GM13977 (cell line): ENCODE measurements at regions not wholly inside any gene's neighbourhood (a gene's known extent, or its start where the extent isn't known, plus 50 kb on each side); places are given as distances from the start of the nearest gene placed in this dataset.

Source experiments
- DNase-seq: peaks from one replicate; pipeline ENCODE4 v3.0.0; 2012; ENCODE audit warnings: low spot score
- in situ Hi-C: fragments of 300-500 bp; cut with MboI; formaldehyde crosslinking; loops from one replicate; pipeline ENCODE4 v1.12.0; 2022; ENCODE audit warnings: low sequenced_read_pairs, low pct_unique_long_range_greater_than_20kb, mixed read lengths, inconsistent platforms; ENCODE audit not compliant: unreplicated experiment
- TF ChIP-seq, protein P1 (sequence below): IDR thresholded peaks from 2 replicates; pipeline ENCODE4 v1.5.1; 2012; ENCODE audit warnings: mild to moderate bottlenecking, control low read depth; ENCODE audit not compliant: insufficient read depth; ENCODE audit errors: extremely low read depth, missing control alignments

DNA sequence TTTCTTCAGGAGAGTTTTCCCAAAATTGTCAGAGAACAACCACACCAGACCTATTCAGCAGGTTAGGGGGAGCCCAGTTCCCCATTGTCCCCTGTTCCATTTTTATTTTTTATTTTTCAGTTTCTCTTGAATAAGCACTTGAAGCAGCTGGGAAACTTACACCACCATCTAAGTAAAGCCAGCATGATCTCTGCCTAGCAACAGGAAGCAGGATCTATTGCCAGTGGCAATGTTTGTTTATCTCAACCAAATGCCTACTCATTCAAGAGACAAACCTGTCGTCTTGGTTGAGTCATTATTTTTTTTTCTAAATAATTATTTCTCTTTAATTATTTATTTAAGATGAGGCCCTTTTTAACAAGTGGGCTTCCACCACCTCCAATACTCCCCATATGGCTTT lies 379.3 kb downstream of the PLK2 start:
- in situ Hi-C loops = no loop called here
- TF ChIP-seq, protein P1, sequence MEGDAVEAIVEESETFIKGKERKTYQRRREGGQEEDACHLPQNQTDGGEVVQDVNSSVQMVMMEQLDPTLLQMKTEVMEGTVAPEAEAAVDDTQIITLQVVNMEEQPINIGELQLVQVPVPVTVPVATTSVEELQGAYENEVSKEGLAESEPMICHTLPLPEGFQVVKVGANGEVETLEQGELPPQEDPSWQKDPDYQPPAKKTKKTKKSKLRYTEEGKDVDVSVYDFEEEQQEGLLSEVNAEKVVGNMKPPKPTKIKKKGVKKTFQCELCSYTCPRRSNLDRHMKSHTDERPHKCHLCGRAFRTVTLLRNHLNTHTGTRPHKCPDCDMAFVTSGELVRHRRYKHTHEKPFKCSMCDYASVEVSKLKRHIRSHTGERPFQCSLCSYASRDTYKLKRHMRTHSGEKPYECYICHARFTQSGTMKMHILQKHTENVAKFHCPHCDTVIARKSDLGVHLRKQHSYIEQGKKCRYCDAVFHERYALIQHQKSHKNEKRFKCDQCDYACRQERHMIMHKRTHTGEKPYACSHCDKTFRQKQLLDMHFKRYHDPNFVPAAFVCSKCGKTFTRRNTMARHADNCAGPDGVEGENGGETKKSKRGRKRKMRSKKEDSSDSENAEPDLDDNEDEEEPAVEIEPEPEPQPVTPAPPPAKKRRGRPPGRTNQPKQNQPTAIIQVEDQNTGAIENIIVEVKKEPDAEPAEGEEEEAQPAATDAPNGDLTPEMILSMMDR = no peak
- DNase-seq = no peak

DNA sequence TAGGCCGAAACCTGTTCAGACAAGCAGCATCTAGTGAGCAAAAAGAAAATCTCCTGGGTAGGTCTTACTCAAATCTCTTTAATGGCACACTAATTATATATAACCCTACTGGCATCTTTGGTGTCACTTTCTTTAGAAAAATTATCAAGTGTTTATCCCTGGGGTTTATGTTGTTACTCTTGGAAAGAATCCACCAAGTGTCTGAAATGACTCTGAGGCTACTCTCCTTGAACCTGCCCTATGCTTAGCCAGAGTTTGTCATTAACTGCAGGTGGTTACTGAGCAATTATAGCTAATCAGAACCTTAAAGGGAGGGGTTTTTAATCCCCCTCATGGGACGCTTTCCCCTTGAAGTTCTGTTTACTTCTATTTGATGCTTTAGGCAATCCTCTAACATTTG lies 381.9 kb downstream of the PLK2 start:
- TF ChIP-seq, protein P1 = no peak
- in situ Hi-C loops = no loop called here
- no peak for DNase-seq

DNA sequence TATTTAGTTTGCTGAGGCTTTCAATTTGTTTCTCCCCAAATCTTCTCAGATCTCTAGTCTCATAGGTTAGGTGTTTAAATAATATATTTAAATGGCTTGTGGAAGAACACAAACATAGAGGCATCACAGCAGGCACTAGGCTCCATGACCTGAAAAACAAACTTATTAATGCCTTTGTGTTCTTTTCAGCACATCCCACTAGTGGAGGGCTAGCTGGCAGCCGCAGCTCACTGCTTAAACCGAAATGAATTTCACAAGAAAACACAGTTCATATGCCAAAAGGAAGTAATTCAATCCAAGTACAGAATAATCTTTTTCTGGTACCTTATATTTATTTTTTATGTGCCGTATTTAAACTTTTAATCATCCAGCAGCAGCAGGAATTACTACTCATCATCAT lies 382.5 kb downstream of the PLK2 start:
- in situ Hi-C loops = no loop called here
- no peak for DNase-seq
- TF ChIP-seq, protein P1 = no peak

DNA sequence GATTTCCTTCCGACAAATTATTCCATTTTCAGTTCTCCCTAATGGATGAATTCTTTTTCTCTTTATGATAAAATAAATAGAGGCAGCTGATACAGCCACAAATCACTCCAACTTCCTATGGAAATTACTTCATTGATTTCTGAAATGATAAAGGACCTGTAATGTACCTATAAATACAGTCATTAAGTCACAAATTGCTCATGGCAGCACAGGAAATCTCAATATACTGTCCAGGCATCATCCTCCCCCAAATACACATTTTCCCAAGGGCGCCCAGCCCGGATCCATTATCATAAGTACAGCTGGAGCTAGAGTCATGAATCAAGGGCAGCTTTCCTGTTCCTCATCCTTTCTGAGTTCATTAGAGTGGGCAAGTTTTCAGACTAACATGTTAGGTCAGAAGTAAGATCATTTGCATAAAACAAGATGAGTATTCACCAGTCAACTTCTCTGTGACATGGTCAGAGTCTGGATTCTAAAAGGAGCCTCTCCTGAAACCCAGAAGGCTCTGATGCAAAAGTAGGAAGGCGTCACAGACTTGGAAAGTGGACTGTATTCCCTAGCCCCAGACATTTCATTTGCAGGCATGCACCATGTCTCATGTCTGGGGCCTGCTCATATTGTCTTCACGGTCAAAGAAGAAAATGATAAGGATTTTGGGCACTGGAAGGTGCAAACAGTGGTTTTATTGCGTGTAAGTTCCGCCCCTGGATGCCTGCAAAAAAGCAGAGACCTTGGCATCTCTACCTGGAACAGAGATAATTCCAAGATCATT lies 383.2 kb downstream of the PLK2 start:
- no peak for DNase-seq
- in situ Hi-C loops = no loop called here
- TF ChIP-seq, protein P1 = no peak

DNA sequence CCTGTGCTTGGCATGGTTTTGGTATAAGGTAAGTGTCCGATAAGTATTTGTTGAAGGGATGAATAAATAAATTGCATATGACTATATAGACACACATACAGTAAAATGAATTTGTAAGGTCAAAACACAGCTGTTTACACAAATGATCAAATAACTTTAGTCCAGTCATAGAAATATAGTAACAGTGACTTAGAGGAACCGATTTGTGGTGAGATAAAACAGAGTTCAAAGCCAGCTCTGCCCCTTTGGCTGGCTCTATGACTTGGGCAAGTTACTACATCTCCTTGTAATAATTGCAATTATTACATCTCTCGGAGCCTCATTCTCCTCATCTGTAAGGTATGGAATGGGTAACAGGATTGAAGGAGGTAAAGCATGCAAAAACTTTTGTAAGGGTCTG lies 384.0 kb downstream of the PLK2 start:
- TF ChIP-seq, protein P1 = no peak
- no peak for DNase-seq

DNA sequence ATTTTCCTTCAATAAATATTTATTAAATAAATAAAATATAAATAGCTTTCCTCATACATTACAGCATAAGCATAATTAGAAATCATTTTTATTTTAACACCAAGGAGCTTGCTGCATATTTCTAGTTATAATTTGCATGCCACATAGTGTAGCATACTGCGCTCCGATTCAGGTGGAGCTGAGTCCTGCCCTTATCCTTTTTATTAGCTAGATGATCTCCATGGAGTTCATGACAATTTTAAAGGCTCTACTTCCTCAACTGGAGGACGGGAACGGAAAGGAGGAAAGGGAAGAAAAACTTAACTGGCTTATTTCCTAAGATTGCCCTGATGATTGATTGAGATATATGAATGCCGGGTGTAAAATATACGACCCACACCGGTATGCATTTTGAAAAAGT lies 385.2 kb downstream of the PLK2 start:
- in situ Hi-C loops = no loop called here

More for the DNA sequence above, 384.0 kb downstream of the PLK2 start:
- in situ Hi-C loops = no loop called here

More for the DNA sequence above, 385.2 kb downstream of the PLK2 start:
- DNase-seq = no peak
- TF ChIP-seq, protein P1 = no peak
